ENCODE measurements at regions not wholly inside any gene's neighbourhood (a gene's known extent, or its start where the extent isn't known, plus 50 kb on each side); places are given as distances from the start of the nearest gene placed in this dataset.

DNA sequence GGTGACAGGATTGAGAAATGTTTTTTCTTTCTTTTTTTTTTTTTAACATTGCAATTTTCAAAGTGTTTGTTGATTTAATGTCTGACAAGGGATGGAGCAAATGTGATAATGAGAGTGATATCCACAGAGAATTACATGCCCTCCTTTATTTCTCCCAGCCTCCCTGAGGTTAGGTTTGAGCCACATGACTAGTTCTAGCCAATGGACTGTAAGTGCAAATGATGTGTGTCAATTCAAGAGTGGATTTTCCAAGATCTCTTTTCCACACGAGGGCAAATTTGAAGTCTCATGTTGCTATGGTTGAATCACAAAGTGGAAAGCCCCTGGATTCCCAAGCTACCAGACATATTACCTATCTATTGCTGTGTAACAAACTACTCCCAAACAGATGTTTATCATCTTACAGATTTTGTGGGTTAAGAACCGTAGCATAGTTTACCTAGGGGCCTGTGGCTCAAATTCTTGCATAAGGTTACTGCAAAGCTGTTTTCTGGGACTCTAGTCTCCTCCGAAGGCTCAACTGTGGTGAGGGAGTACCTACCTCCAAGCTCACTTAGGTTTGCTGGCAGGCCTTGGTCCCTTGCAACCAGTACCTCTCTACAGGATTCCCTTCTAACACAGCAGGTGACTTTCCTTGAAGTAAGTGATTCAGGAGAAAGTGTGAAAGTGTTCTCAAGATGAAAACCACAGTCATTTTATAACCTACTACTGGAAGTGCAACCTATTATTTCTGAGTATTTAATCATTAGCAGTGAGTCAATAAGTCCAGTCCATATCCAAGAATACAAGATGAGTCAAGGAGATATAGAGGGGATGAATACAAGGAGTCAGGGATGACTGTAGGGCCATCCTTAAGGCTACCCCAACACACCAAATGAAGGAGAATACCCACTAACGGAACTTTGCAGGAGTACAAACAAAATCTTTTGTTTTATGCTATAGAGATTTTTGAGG lies 533.6 kb downstream of the PTPRC start:
- DNase-seq = no peak

DNA sequence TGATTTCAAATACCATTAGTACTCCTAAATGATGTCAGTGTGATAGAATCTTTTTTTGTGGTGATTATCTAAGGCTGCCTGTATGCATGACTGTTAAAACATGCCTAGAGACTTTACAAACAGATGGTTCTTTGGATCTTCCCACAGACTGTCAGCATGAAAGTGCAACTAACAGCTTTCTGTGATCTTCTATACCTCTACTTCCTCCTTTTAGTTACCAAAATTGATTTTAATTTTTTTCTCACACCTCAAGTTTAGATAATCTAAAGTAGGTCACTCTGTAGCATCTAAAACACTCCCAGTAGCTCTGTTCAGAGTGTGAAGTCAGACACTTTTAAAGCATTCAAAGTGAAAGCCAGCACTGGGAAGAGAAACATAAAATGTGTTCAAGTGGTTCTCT lies 534.5 kb downstream of the PTPRC start:
- no peak for DNase-seq

DNA sequence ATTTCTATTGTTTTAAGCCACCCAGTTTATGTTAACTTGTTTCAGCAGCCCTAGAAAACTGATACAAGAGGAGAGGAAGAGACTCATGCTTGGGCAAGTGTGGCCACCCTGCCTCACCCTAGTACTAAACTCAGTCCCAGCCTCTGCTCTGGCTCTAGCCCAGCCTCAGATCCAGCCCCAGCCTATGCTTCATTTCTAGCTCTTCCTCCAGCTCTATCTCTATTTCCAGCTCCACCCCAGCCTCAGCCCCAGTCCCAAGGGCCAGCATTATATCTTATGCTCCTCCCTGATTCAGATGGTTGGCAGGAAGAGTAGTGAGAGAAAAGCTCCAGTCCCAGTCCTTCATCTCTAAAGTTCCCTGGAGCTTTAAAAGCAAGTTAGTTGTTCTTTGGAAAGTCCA lies 535.5 kb downstream of the PTPRC start:
- no peak for DNase-seq

DNA sequence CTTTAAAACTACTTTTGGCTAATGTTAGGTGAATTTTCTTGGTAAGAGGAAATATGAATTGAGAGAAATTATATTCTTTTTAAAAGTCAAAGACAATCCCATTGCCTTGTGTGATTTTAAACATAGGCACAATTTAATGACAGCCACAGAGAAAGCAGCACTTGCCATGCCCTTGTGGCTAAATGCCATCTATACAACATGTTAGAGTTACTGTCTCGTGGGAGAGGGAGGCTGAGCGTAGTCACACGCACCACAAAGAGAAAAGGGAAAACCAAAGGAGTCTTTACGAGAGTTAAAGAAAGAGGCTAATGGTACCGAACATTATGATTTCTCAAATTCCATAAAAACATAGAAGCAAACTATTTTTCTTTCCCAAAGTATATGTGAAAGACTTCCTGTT lies 537.9 kb downstream of the PTPRC start:
- no peak for DNase-seq

DNA sequence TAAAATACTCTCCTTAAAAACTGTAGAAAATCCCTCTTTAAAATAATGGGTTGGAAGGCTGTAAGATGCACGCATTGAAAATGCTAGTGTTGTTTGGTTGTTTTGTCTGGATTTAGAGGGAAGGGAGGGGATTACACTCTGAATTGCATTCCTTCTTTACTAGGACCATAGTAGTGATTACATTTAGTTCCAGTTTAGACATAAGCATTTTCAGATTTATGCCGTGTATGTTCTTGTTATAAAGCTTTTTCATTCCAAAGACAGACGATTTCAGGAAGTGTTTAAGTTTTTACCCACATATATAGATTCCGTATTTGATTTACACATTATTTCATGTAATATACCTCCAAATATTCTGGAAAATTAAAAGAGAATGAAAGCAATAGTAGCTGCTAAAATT lies 538.4 kb downstream of the PTPRC start:
- DNase-seq = no peak

DNA sequence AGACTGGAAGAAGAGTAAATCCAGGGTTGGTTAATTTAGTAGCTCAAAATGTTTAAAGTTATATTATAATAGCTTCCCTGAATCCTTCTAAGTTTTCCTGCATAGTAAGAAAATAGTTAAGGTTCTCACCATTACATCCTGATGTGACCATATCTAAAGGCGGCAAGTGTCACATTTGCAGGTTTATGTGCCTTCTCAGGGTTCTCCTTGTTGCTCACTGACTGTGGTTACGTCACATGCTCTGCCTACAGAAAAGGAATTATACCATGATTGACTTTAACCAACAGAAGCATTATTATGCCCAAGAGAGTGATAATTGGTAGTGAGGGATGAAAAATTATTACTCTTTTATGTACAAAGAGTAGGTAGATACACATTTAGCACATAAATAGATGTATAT lies 539.8 kb downstream of the PTPRC start:
- DNase-seq = no peak

DNA sequence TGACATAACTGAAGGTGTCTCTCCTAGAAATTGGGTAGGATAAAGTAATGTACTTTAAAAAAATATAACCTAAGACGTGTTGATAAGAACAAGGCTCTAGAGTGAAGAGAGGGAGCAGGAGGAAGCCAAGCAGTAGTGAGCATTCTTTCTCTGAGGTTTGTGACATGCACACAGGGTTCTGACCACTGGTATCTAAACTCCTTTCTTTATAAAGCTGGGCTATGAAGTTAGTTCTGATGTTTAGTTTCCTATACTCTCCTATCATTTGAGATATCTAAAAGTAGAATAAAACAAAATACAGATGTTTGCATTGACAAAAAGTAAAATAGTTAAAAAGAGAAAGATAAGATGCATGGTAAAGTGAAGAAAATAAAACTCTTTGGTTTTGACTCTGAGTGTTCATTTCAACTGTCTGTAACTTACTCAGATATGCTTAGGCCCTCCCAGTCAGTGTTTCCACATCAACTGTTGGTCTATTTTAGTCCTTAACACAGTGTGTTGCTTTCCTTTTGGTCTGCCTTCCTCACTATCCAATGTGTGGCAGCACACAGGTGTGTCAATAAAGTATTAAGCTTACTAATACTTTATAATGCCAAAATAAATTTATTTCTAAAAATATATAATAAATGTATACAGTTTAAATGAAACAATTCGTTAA lies 543.5 kb downstream of the PTPRC start:
- DNase-seq = no peak

DNA sequence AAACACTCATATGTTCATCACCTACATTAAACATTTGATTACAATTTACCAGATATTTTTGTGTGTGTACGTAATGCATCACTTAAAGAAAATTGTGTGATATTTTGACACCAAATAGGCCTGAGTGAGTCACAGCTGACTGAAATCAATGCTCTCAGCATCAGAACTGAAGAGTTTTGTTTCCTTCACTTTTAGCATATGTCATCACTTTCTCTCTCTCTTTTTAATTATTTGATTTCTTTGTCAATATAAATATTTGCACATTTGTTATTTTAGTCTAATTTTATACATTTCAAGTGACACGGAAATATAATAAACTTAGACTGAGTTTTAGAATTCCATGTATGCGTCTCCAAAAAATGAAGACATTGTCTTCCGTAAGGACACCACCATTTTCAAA lies 545.3 kb downstream of the PTPRC start:
- no peak for DNase-seq

DNA sequence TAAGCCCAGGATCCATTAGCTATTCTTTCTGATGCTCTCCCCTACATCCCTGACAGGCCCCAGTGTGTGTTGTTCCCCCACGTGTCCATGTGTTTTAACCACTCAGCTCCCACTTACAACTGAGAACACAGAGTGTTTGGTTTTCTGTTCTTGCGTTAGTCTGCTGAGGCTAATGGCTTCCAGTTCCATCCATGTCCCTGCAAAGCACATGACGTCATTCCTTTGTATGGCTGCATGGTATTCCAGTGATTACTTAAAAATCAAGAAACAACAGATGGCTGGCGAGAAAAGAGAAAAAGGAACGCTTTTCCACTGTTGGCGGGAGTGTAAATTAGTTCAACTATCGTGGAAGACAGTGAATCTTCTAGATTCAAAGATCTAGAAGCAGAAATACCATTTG lies 556.0 kb downstream of the PTPRC start:
- no peak for DNase-seq

DNA sequence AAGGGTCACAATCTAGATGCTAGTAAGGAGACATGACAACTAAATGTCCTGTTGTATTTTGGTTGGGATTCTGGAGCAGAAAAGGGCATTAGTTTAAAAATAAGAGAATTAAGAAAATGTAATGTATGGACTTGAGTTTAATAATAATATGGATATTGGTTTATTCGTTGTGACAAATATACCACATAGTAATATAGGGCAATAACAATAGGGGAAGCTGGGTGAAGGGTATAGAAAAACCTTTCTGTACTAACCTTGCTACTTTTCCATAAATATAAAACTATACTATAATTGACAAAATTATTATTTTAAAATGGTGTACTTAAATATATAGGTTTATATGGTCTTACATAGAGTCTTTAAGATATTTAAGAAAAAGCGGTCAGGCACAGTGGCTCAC lies 558.9 kb downstream of the PTPRC start:
- no peak for DNase-seq

DNA sequence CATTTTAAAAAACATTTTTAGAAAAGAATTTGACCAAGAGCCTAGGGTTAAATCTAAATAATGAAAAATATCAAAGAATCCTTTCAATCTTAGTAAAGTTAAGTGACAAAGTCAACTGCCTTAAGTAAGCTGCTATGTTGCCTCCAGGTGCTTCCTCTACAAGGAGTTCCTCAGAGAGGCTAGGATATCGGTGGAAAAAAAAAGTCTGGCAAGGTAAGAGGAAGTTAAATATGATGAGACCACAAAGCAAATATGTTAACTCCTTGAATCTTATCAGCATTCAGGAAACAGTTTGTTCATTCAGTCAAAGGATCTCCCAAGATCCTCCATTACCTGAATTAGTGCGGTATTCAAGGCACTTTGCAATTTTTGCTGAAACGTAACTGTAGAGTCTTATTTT lies 563.5 kb downstream of the PTPRC start:
- DNase-seq = no peak

DNA sequence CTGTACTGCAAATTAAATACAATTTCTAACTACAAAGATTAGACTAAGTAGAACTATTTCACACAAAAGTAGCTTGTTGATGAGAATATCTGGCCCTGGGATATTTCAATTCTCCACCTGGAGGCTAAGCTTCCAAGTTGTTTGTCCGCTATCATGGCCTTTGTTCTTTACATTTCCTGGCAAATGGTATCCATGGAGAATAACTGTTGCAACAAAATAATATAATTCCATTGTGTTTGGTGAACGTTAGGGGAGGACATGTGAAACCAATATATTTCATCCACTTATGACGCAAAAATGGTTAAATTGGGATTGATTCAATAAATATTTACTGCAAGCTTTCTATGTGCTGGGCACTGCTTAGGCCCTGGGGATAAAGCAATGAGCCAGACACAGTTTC lies 565.4 kb downstream of the PTPRC start:
- no peak for DNase-seq

DNA sequence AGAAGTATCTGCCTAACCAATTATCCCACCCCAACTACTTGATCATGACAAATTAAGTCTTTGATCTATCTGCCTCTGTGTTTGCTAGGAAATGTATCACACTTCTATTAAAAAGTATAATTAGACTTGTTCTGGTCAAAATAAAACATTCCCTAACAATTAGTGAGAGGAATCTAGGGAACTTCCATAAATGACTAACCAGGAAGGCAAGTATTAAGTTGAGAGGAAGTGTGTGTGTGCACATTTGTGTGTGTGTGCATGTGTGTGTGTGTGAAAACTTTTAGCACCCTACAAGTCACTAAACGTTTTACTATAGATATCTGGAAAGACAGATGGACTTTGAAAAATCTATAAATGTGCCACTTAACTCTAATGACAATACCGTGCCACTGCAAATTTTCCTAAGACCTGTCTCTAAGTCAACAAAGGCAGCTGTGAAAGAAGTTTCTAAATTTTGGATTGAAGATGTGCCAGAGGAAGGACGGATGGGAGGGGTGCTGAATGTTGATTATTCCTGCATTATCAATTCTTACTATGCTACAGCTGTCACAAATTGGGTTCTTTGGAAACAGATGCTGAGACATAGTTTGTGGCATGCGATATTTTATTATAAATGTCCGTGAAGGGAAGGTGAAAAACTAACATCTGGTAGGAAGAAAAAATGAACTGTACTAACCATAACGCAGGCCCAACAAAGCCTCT lies 567.1 kb downstream of the PTPRC start:
- DNase-seq = no peak

DNA sequence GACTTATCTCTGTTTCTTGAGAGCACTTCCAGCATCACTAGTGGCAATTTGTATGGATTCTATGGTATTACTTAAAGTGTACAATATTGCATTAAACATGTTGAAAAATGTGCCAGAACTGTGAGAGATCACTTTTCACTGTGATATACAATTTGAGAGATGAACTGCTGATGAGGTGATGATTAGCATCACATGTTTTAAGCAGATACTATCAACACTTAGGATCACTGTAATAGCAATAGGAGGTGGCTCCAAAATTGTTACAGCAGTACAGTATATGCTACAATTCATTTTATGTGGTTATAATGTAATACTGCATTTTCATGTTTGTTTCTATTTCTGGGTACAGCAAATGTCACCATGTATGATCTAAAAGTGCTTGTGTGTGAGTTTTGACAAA lies 570.0 kb downstream of the PTPRC start:
- DNase-seq = no peak

DNA sequence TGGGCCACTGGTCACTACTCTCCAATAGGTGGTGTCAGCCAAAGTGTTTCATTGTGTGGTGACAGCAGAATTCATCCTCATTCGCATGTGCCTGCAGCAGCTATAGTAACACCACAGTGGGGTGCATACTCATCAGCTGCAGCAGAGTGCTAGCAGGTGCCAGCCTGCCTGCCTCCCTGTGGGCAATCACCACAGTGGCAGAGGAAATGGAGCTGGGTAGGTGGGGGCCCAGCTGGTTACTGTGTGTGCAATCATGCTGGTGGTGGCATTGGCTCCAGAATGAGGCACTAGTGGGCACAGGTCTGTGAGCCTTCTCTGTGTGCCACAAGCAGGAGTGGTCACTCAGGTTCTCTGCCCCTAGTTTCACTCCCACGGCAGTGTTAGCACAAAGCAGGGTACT lies 579.2 kb downstream of the PTPRC start:
- DNase-seq = no peak

DNA sequence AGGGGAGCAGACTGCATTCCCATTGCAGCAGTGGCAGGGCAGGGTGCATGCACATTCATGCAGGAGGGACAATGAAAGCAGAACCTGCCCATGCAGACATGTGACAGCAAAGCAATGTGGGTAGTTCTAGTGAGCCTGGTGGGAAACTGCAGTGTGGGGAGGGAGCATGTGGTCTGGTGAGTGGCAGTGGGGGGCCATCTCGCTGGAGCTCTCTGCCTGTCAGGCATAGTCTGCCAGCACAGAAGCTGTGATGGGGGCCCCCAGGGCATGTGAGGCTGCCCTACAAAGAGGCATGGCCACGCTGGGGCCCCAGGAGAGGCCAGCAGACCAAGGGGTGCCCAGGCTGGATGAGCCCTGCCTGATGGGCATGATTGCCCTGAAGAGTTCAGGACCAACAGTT lies 579.7 kb downstream of the PTPRC start:
- DNase-seq = no peak

DNA sequence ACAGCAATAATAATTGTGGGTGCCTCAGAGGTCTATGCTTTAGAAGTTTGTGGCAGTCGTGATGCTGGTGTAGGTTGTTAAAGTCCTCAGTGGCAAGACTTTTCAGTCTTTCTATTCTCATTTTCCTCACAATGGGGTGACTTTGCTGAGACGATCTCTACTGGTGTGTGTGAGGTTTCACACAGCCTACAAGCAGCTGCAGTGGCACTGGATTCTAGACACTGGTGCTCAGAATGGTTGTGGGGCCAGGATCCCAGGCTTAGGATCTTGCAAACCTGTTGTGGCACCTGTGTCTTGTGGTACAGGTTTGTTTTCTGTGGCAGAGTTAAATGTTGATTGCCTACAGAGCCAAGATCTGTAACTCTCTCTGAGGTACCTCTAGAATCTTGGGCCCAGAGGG lies 581.2 kb downstream of the PTPRC start:
- no peak for DNase-seq

DNA sequence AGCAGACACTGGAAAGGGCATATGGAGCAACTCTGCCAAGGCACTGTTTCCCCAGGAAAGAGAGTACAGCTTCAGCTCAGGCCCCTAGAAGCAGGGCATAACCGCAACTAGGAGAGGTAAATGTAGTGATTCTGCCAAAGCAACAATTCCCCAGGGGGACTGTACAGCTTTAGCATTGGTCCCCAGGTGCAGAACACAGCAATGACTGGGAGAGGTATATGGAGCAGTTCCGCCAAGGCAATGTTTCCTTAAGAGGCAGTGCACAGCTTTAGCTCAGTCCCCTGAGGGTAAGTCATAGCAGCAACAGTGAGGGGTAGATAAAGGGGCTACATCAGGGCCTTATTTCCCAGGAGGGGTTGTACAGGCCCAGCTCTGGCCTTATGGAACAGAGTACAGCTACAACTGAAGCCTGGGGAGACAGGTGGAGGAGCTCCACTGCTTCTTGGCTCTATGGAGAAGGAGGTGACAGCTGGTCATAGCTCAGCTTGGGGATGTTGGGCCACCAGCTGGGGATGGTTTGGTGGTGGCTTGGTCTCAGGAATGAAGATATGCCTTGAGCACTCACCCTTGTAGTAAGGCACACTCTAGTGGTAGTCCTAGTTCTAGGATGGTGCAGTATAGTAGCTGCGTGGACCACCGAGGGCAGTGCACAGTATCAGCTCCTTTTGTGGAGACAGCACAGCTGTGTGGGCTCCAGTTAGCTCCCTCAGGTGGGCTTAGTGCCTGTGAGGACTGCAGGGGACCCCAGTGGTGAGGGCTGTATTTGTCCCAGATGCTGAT lies 582.7 kb downstream of the PTPRC start:
- no peak for DNase-seq

DNA sequence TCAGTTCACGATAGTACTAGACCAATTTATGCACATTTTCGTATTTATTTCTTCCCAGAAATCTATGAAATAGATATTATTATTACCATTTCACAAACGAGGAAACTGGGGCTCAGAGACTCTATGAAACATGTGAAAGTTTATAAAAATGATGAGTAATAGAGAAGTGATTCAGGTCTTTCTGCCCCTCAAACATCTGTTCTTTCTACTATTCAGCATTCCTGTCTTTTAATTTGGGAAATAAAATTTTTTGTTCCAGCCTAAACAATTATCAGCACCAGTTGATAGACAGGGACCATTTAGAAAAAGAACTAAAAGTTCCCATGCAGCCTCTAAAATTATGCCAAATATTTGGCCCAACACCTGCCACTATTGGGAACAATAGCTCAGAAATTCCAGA lies 585.1 kb downstream of the PTPRC start:
- DNase-seq = no peak

DNA sequence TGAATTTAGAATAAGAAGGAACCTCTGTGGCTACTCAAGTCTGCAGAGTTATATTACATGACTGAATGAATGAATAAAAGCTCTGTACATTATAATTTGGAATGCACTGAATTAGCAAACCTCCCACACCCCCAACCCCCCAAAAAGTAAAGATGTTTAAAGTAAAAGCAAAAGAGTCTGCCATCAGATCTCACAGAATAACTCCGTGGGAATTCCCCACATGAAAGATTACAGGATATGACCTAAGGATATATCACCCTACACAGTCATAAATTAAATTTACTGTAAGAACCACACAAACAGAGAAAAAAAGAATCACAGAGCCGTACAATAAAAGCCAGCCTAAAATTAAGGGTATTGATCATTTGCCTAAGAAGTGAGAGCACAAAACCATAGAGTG lies 587.3 kb downstream of the PTPRC start:
- DNase-seq = no peak

DNA sequence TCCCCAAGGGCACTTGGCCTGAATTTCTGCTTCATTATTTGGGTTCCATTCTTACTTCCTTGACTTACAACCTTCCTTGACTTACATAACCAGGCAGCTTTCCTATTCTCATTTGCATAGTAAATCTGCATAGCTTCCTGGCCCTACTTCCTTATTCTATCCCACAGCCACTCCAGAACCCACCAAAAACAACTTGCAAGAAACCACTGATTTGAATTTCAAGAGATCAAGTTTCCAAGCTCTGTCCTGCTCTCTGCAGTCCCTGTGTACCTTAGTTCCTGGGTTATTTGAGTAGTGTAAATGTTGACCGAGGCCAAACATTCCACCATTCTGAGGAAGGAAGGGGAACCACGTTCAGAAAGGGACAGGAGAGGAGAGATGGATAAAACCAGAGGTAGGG lies 603.3 kb downstream of the PTPRC start:
- peak; percentile 5 for DNase-seq

DNA sequence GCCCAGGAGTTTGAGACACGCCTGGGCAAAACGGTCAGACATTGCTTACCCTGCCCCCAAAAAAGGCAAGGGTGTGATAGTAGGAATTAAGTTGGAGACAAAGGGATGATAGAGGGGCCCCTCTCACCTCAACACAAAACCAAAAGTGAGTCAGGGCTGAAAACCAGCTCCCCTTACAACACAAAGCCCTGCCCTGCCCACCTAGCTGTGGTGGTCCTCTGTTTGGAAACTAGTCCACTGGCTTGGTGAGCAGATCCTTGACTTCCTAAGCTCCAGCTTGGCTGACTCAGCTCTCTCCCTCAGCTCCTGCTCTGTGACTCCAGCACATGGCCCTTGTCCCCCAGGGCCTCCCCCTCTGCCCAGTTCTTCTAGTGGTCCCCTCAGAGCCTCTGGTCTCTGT lies 603.8 kb downstream of the PTPRC start:
- no peak for DNase-seq

DNA sequence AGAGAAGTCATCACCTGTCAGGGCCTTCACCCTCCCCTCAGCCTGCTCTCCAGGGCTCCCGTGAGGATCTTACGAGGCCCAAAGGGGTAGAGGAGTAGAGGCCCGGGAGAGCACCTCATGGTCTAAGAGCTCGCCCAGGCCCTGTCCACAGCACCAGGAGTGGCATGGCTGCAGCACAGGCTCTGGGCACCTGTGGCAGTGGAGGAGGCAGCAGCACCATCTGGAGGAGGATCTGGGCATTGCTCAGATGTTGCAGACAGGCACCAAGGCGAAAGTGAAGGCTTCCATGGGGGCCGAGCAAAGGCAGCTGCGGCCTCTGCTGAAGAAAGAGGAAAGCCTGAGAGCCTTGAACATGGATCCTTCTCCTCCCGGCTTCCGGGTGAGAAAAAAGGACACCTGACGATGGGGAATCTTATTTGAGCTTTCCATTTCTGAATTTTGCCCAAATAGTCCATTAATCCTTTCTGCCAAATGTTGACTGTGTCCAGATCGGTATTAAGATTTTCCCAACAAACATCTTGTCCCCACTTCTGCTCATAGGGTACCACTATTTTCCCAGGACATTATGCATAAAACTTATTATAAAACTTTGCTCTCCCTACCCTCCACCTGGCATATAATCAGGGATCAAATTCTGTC lies 604.7 kb downstream of the PTPRC start:
- no peak for DNase-seq

Data from NCI-H526 treated with DMSO at 0.1 percent for 48 hours (cell line).